ENCODE measurements at regions not wholly inside any gene's neighbourhood (a gene's known extent, or its start where the extent isn't known, plus 50 kb on each side); places are given as distances from the start of the nearest gene placed in this dataset.

GRCh38 chr9:134266418-134266817 is 59.8 kb upstream of the RXRA start:
- TF ChIP-seq, protein P1, sequence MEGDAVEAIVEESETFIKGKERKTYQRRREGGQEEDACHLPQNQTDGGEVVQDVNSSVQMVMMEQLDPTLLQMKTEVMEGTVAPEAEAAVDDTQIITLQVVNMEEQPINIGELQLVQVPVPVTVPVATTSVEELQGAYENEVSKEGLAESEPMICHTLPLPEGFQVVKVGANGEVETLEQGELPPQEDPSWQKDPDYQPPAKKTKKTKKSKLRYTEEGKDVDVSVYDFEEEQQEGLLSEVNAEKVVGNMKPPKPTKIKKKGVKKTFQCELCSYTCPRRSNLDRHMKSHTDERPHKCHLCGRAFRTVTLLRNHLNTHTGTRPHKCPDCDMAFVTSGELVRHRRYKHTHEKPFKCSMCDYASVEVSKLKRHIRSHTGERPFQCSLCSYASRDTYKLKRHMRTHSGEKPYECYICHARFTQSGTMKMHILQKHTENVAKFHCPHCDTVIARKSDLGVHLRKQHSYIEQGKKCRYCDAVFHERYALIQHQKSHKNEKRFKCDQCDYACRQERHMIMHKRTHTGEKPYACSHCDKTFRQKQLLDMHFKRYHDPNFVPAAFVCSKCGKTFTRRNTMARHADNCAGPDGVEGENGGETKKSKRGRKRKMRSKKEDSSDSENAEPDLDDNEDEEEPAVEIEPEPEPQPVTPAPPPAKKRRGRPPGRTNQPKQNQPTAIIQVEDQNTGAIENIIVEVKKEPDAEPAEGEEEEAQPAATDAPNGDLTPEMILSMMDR (IDR thresholded peaks at IDR 0.05), result no peak
- no peak for TF ChIP-seq POLR2A (IDR thresholded peaks at IDR 0.05)

Data from heart left ventricle (tissue), 13 donors.